Mesendoderm (in vitro differentiated cells): ENCODE measurements at regions not wholly inside any gene's neighbourhood (a gene's known extent, or its start where the extent isn't known, plus 50 kb on each side); places are given as distances from the start of the nearest gene placed in this dataset.

Experiments used
- DNase-seq: peaks from one replicate; pipeline ENCODE4 v3.0.0; 2013
- H2AK5ac ChIP-seq: 2 replicates; pipeline ENCODE4 v1.6.1; 2013; ENCODE audit warnings: low read length, inconsistent platforms
- H2BK120ac ChIP-seq: 2 replicates; pipeline ENCODE4 v1.6.1; 2013; ENCODE audit warnings: low read depth, mild to moderate bottlenecking, low read length, moderate library complexity, mixed read lengths
- H2BK15ac ChIP-seq: replicated peaks from 2 replicates; pipeline ENCODE4 v1.6.1; 2013; ENCODE audit warnings: low read depth, mild to moderate bottlenecking, moderate library complexity
- H2BK5ac ChIP-seq: 2 replicates; pipeline ENCODE4 v1.6.1; 2013; ENCODE audit warnings: low read length, inconsistent platforms
- H3K18ac ChIP-seq: 2 replicates; pipeline ENCODE4 v1.6.1; 2013; ENCODE audit warnings: mild to moderate bottlenecking, low read length, mixed read lengths
- H3K23ac ChIP-seq: one replicate; pipeline ENCODE4 v1.6.1; 2013; ENCODE audit warnings: low read length
- H3K27ac ChIP-seq: 2 replicates; pipeline ENCODE4 v1.5.1; 2013; ENCODE audit warnings: low read depth, mild to moderate bottlenecking, inconsistent platforms, low read length, moderate library complexity
- H3K27me3 ChIP-seq: 2 replicates; pipeline ENCODE4 v1.6.1; 2013; ENCODE audit warnings: low read length, control low read depth, mild to moderate bottlenecking, inconsistent platforms; ENCODE audit not compliant: insufficient read depth, poor library complexity
- H3K36me3 ChIP-seq: 2 replicates; pipeline ENCODE4 v1.6.1; 2013; ENCODE audit warnings: low read length, inconsistent platforms; ENCODE audit not compliant: control insufficient read depth, insufficient read depth
- H3K4ac ChIP-seq: one replicate; pipeline ENCODE4 v1.6.1; 2013; ENCODE audit warnings: low read depth, mild to moderate bottlenecking, low read length, moderate library complexity
- H3K4me1 ChIP-seq: 2 replicates; pipeline ENCODE4 v1.6.1; 2013; ENCODE audit warnings: low read depth, low read length, inconsistent platforms; ENCODE audit not compliant: control insufficient read depth
- H3K4me2 ChIP-seq: 2 replicates; pipeline ENCODE4 v1.6.1; 2013; ENCODE audit warnings: low read length
- H3K4me3 ChIP-seq: 2 replicates; pipeline ENCODE4 v1.5.1; 2013; ENCODE audit warnings: mild to moderate bottlenecking, low read length
- H3K56ac ChIP-seq: one replicate; pipeline ENCODE4 v1.6.1; 2013; ENCODE audit warnings: low read length
- H3K79me1 ChIP-seq: 2 replicates; pipeline ENCODE4 v1.6.1; 2013; ENCODE audit warnings: low read length, inconsistent platforms
- H3K79me2 ChIP-seq: 2 replicates; pipeline ENCODE4 v1.6.1; 2013; ENCODE audit warnings: mild to moderate bottlenecking, low read length; ENCODE audit not compliant: control insufficient read depth, insufficient read depth
- H3K9ac ChIP-seq: 2 replicates; pipeline ENCODE4 v1.6.1; 2013; ENCODE audit warnings: low read length, inconsistent platforms
- H4K5ac ChIP-seq: one replicate; pipeline ENCODE4 v1.6.1; 2013; ENCODE audit warnings: low read length
- H4K8ac ChIP-seq: one replicate; pipeline ENCODE4 v1.6.1; 2013; ENCODE audit warnings: low read depth, mild to moderate bottlenecking, control low read depth, low read length, moderate library complexity
- WGBS: extraction: QIAGEN DNeasy Blood & Tissue Kit; methylation state at CpG from one replicate; pipeline ENCODE4 v1.1.7; 2013; ENCODE audit warnings: low lambda C conversion rate, missing lambda C conversion rate; ENCODE audit not compliant: insufficient coverage; ENCODE audit errors: extremely low coverage; 5-methylcytosine and 5-hydroxymethylcytosine counted together

DNA sequence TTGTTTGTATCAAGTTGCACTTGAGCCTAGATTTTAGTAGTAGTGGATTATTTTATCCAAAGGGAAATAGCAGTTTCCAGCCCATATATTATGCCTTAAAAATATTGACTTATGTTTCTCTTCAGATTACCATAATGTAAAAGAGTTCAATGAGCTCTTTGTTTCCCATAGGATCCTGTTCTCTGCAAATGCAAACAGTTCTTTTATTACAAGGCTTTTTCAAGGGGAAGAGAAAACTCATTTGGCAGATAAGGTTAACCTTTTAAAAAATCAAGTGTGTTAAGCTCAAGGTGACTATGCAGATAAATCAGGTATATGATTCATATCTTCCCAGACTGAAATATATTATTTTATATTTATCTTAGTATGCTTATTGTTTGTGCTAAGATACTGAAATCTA is 961.2 kb upstream of the SPRY2 start:
- Histone ChIP-seq H3K79me2 (no peaks in the 10 kb centered on the region), H2BK5ac (no peak overlapping the region), H3K4me2 (no peak overlapping the region), H3K18ac (no peak overlapping the region), H3K27ac (no peak overlapping the region), H3K4me3 (no peak overlapping the region), H3K27me3 (no peaks in the 10 kb centered on the region), H3K4me1 (peaks cover under 1% of the 10 kb centered on the region), H3K79me1 (no peaks in the 10 kb centered on the region), H4K8ac (no peak overlapping the region), H2AK5ac (no peak overlapping the region), H3K23ac (no peak overlapping the region), H3K56ac (no peak overlapping the region), H3K9ac (no peak overlapping the region), H3K4ac (no peak overlapping the region), H2BK120ac (no peak overlapping the region), H2BK15ac (no peak overlapping the region), H4K5ac (no peak overlapping the region), H3K36me3 (no peaks in the 10 kb centered on the region)
- DNase-seq = no peak

DNA sequence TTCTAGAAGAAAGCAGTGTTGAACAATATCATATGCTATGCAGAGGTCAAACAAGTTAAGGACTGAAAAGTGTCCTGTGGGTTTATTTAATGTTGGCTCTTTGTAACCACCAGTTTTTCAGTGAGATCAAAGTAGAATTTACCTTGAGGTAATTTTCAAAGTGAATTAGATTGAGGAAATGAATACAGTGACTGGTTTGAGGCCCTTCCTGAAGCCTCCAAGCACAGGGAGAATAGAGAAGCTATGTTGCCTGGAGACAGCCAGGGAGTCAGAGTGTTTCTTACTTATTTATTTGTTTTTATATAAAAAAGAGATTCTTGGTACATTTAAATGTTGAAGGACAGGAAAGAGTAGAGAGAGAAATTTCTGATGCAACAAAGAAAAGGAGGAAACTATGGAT is 954.3 kb upstream of the SPRY2 start:
- no peak overlapping the region for H3K27ac ChIP-seq
- H2BK5ac ChIP-seq = no peak overlapping the region
- no peak overlapping the region for H3K4me2 ChIP-seq
- no peaks in the 10 kb centered on the region for H3K4me1 ChIP-seq
- H3K4ac ChIP-seq = no peak overlapping the region
- H3K4me3 ChIP-seq = no peak overlapping the region
- no peaks in the 10 kb centered on the region for H3K27me3 ChIP-seq
- peak overlapping the region; percentile 71 for H3K56ac ChIP-seq
- H2BK15ac ChIP-seq = peak overlapping the region; percentile 36
- no peaks in the 10 kb centered on the region for H3K79me1 ChIP-seq
- H3K23ac ChIP-seq = no peak overlapping the region
- no peak overlapping the region for H3K9ac ChIP-seq
- peak overlapping the region; percentile 92 for H3K18ac ChIP-seq
- H4K8ac ChIP-seq = peak overlapping the region; percentile 56
- H4K5ac ChIP-seq = no peak overlapping the region
- peak overlapping the region; percentile 45 for H2BK120ac ChIP-seq
- H3K79me2 ChIP-seq = no peaks in the 10 kb centered on the region
- H3K36me3 ChIP-seq = no peaks in the 10 kb centered on the region
- H2AK5ac ChIP-seq = no peak overlapping the region
- DNase-seq = no peak

DNA sequence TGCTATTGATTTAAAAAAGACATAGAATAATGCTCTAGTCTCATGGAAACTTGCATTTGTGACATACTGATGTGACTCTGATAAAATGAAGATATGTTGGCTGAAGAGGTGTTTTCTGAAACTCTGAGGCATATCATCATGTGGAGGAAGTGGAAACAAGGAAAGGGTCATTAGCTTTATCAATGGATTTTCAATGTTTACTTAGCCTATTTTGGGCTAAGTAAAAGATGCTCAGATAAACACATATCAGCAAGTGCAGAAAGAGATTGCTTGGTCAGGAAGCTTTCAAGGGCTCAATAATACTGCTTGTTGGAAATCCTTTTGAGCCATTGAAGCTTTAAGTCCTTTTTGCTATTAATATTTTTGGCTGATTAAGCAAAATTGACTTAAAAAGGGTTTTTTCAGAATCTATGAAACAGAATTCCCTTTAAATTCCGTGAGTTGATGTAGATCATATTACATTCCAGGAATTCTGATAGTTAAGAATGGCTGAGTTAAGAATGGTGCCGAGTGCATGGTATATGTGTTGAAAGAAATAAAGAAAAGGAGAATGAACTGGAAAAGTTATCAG is 952.8 kb upstream of the SPRY2 start:
- Histone ChIP-seq H4K5ac (no peak overlapping the region), H3K79me2 (no peaks in the 10 kb centered on the region), H3K4ac (no peak overlapping the region), H3K27ac (no peak overlapping the region), H3K4me3 (no peak overlapping the region), H3K79me1 (no peaks in the 10 kb centered on the region), H3K4me2 (no peak overlapping the region), H3K56ac (no peak overlapping the region), H2BK15ac (no peak overlapping the region), H3K27me3 (no peaks in the 10 kb centered on the region), H2AK5ac (no peak overlapping the region), H3K4me1 (no peaks in the 10 kb centered on the region), H3K18ac (no peak overlapping the region), H2BK120ac (no peak overlapping the region), H3K36me3 (no peaks in the 10 kb centered on the region), H2BK5ac (no peak overlapping the region), H3K23ac (no peak overlapping the region), H3K9ac (no peak overlapping the region), H4K8ac (no peak overlapping the region)
- DNase-seq = peak; percentile 74
- WGBS = no CpG with 5 or more reads among the region's 2 CpGs

DNA sequence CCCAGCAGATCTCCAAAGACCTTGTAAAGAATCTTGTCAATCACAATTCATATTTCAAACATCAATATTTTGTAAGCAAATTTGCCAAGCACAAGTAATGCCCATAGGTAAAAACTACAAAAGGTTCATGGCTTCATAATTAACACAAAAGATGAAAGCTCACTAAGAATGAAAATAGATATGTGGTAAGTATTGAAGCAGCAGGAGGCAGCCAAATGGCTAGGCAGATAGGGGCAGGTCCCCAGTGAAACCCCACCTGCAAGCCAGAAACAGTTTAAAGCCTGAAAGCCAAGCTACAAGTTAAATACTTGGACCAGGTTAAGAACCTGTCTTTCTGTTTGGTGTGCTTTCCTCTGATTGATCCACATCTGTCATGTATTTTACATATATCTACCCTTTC is 942.6 kb upstream of the SPRY2 start:
- DNase-seq = no peak
- Histone ChIP-seq H2BK5ac (no peak overlapping the region), H3K4me3 (no peak overlapping the region)

DNA sequence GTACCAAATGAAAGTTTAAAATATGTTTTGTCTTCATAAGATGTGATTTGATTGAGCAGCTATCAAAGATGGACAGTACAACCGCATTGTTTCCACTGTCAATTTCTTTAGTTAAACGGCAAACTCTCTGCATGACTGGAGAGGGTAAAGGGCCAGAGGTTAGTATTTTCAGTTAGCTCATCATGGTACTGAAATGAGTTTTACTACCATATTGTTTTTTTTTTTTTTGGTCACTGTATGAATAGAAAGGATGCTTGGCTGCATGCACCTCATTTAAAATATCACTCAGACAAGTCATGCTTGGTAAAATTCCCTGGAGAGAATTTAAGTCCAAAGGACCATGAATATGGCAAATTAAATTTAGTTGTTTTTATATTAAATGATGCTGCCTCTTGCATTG is 942.1 kb upstream of the SPRY2 start:
- Histone ChIP-seq H2BK5ac (no peak overlapping the region), H2AK5ac (no peak overlapping the region), H3K56ac (no peak overlapping the region), H2BK15ac (no peak overlapping the region), H3K18ac (no peak overlapping the region), H3K79me2 (no peaks in the 10 kb centered on the region), H3K23ac (no peak overlapping the region), H3K4me2 (no peak overlapping the region), H3K79me1 (no peaks in the 10 kb centered on the region), H3K4me3 (no peak overlapping the region), H4K5ac (no peak overlapping the region), H4K8ac (no peak overlapping the region), H3K4ac (no peak overlapping the region), H3K27me3 (no peaks in the 10 kb centered on the region), H2BK120ac (no peak overlapping the region), H3K36me3 (no peaks in the 10 kb centered on the region), H3K9ac (no peak overlapping the region), H3K27ac (no peak overlapping the region), H3K4me1 (no peaks in the 10 kb centered on the region)
- DNase-seq = no peak
- WGBS = no CpG with 5 or more reads among the region's 2 CpGs

More for the DNA sequence above, 942.6 kb upstream of the SPRY2 start:
- Histone ChIP-seq H4K8ac (no peak overlapping the region), H2BK120ac (no peak overlapping the region), H3K56ac (no peak overlapping the region), H3K4ac (no peak overlapping the region), H3K23ac (no peak overlapping the region), H2AK5ac (no peak overlapping the region), H3K27me3 (no peaks in the 10 kb centered on the region), H3K27ac (no peak overlapping the region), H3K36me3 (no peaks in the 10 kb centered on the region), H3K79me2 (no peaks in the 10 kb centered on the region), H2BK15ac (no peak overlapping the region), H3K9ac (no peak overlapping the region), H4K5ac (no peak overlapping the region), H3K18ac (no peak overlapping the region), H3K4me1 (no peaks in the 10 kb centered on the region), H3K4me2 (no peak overlapping the region), H3K79me1 (no peaks in the 10 kb centered on the region)

DNA sequence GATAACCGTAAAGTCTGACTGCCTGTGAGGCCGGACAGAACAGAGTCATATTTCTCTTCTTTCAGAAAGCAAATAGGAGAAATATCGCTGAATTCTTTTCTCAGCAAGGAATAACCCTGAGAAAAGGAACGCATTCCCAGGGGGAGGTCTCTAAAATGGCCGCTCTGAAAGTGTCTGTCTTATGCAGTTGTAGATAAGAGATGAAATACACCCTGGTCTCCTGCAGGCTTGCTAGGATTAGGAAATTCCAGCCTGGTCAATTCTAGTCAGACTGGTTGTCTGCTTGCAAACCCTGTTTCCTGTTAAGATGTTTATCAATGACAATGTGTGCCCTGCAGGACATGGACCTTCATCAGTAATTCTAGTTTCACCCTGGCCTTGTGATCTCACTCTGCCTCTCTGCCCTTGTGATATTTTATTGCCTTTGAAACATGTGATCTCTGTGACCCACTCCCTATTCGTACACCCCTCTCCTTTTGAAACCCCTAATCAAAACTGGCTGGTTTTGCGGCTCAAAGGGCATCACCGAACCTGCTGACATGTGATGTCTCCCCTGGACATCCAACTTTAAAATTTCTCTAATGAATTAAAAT is 934.8 kb upstream of the SPRY2 start:
- Histone ChIP-seq H3K18ac (no peak overlapping the region), H3K79me2 (no peaks in the 10 kb centered on the region), H3K36me3 (no peaks in the 10 kb centered on the region), H4K8ac (no peak overlapping the region), H3K4me1 (no peaks in the 10 kb centered on the region), H4K5ac (no peak overlapping the region), H3K23ac (no peak overlapping the region), H3K4ac (no peak overlapping the region), H2BK120ac (no peak overlapping the region), H3K56ac (no peak overlapping the region), H3K4me3 (no peak overlapping the region), H2AK5ac (no peak overlapping the region), H3K9ac (no peak overlapping the region), H2BK15ac (no peak overlapping the region), H2BK5ac (no peak overlapping the region), H3K27me3 (no peaks in the 10 kb centered on the region), H3K27ac (no peak overlapping the region), H3K79me1 (no peaks in the 10 kb centered on the region), H3K4me2 (no peak overlapping the region)
- no CpG with 5 or more reads among the region's 8 CpGs for WGBS
- DNase-seq = peak; percentile 55
